Caco-2 (cell line): ENCODE measurements at regions not wholly inside any gene's neighbourhood (a gene's known extent, or its start where the extent isn't known, plus 50 kb on each side); places are given as distances from the start of the nearest gene placed in this dataset.

Source experiments
- BruUV-seq: library from RNA; stranded (reverse); fragments of 400-500 nt; replicated peaks from 2 replicates; lab custom pipeline; 2021; lab: Mats Ljungman, UMichigan
- CTCF ChIA-PET: fragments of 300-600 bp; sonication (Branson Sonifier 250); formaldehyde crosslinking; loops from one replicate; lab custom pipeline; 2022; ENCODE audit warnings: antibody characterized with exemption; lab: Charles Lee
- POLR2A ChIA-PET: fragments of 300-600 bp; sonication (Branson Sonifier 250); formaldehyde crosslinking; loops from one replicate; lab custom pipeline; 2022; ENCODE audit warnings: antibody characterized with exemption; lab: Charles Lee
- DNase-seq, 2 experiments: peaks; one replicate each; pipeline versions ENCODE4 v3.0.0 to v3.0.0-alpha.2; 2020 to 2022
- H3K27me3 ChIP-seq: replicated peaks from 2 replicates; pipeline ENCODE4 v1.6.0; 2011; ENCODE audit warnings: low read length; ENCODE audit not compliant: control insufficient read depth, insufficient read depth
- H3K36me3 ChIP-seq: 2 replicates; pipeline ENCODE4 v1.5.1; 2011; ENCODE audit warnings: low read length; ENCODE audit not compliant: control insufficient read depth, insufficient read depth
- H3K4me1 ChIP-seq: fragments of 250-450 bp; sonication (Bioruptor Pico); 2 replicates; pipeline ENCODE4 v1.5.1; 2020; ENCODE audit warnings: mild to moderate bottlenecking
- H3K4me3 ChIP-seq: 2 replicates; pipeline ENCODE4 v1.5.1; 2011; ENCODE audit warnings: low read depth, mild to moderate bottlenecking, control low read depth, low read length
- H3K9me3 ChIP-seq: fragments of 250-450 bp; sonication (Bioruptor Pico); 2 replicates; pipeline ENCODE4 v1.5.1; 2020; ENCODE audit warnings: mild to moderate bottlenecking, moderate library complexity
- H3K27ac Mint-ChIP-seq: one replicate; pipeline ENCODE4 v1.8.0; 2022; ENCODE audit warnings: mixed read lengths; ENCODE audit not compliant: unreplicated experiment
- H3K27me3 Mint-ChIP-seq: one replicate; pipeline ENCODE4 v1.8.0; 2022; ENCODE audit warnings: mixed read lengths; ENCODE audit not compliant: insufficient read depth, unreplicated experiment
- H3K36me3 Mint-ChIP-seq: one replicate; pipeline ENCODE4 v1.8.0; 2022; ENCODE audit warnings: mild to moderate bottlenecking, mixed read lengths; ENCODE audit not compliant: insufficient read depth, unreplicated experiment
- H3K4me1 Mint-ChIP-seq: one replicate; pipeline ENCODE4 v1.8.0; 2022; ENCODE audit warnings: low read depth, mixed read lengths; ENCODE audit not compliant: unreplicated experiment
- H3K4me3 Mint-ChIP-seq: one replicate; pipeline ENCODE4 v1.8.0; 2022; ENCODE audit warnings: mild to moderate bottlenecking, moderate library complexity, mixed read lengths; ENCODE audit not compliant: unreplicated experiment
- H3K9me3 Mint-ChIP-seq: one replicate; pipeline ENCODE4 v1.8.0; 2022; ENCODE audit warnings: mixed read lengths; ENCODE audit not compliant: unreplicated experiment
- CTCF ChIP-seq, 2 experiments: fragments of 200-600 bp in 1 of 2; IDR thresholded peaks; 1 replicate in 1 of 2; 2 replicates in 1 of 2; pipeline versions ENCODE4 v1.5.1 to v1.8.0; 2011 to 2022; ENCODE audit warnings: antibody characterized with exemption in 1 of 2, control low read depth in 1 of 2, inconsistent platforms in 1 of 2, low read depth in 1 of 2, low read length in 1 of 2, mild to moderate bottlenecking in 1 of 2, moderate library complexity in 1 of 2; ENCODE audit not compliant: insufficient read depth in 1 of 2, severe bottlenecking in 1 of 2, unreplicated experiment in 1 of 2
- intact Hi-C: fragments of 100-400 bp; cut with micrococcal nuclease; formaldehyde crosslinking; loops from one replicate; pipeline ENCODE4 v1.10.0; 2022; ENCODE audit not compliant: unreplicated experiment

DNA sequence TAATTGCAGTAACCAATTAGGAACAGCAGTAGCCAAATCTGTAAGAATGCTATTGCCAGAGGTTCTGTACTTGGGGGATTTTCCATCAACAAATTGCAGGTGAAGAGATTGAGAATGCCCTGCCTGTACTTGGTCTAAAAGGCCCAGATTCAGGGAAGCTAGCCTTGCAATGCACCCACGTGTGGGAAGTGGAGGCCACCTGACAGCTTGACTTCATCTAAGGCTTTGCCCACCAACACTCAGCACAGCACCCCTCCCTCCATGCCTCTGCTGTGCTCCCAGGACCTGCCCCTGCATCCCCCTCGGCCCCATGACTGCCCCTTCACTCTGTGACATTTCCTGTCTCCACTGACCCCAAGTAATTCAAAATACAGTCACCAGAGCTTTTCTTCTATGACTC lies 79.1 kb upstream of the CDH5 start:
- no TSS peak for BruUV-seq
- no peak overlapping the region for H3K4me3 Mint-ChIP-seq
- Histone ChIP-seq H3K27me3 (no peaks in the 10 kb centered on the region), H3K4me3 (no peak overlapping the region), H3K9me3 (no peaks in the 10 kb centered on the region), H3K4me1 (no peaks in the 10 kb centered on the region), H3K36me3 (no peaks in the 10 kb centered on the region)
- H3K27me3 Mint-ChIP-seq: peaks cover 13% of the 10 kb centered on the region
- TF ChIP-seq CTCF (IDR thresholded peaks at IDR 0.05; ENCODE audit: insufficient read depth in 1 of 2, low read depth in 1 of 2, low read length in 1 of 2, severe bottlenecking in 1 of 2, unreplicated experiment in 1 of 2): no peak
- intact Hi-C loops: no loop called here
- no peaks in the 10 kb centered on the region for H3K9me3 Mint-ChIP-seq
- H3K27ac Mint-ChIP-seq: no peak overlapping the region
- H3K36me3 Mint-ChIP-seq: no peaks in the 10 kb centered on the region
- H3K4me1 Mint-ChIP-seq: no peaks in the 10 kb centered on the region
- POLR2A ChIA-PET: no interaction called here
- no peak for DNase-seq
- CTCF ChIA-PET: no interaction called here

DNA sequence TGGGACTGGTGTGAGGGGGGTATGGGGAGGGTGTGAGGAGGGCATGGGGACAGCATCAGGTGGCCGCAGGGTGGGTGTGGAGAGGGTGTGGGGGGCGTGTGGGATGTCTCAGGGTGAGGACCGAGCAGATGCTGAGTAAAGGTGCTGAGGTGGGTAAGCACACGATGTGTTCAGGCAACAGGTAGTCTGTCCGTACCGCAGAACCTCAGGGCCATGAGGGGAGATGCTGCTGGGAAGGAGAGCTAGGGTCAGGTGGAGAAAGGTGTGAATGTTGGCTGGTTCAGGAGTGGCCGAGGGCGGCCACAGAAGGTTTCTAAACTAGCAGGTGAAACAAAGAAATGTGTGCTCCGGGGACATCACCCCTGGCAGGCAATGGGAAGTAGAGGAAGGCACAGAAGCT lies 80.0 kb upstream of the CDH5 start:
- no peaks in the 10 kb centered on the region for H3K4me1 Mint-ChIP-seq
- no peaks in the 10 kb centered on the region for H3K9me3 Mint-ChIP-seq
- Histone ChIP-seq H3K36me3 (no peaks in the 10 kb centered on the region), H3K9me3 (no peaks in the 10 kb centered on the region), H3K4me1 (no peaks in the 10 kb centered on the region), H3K27me3 (no peaks in the 10 kb centered on the region), H3K4me3 (no peak overlapping the region)
- BruUV-seq: no TSS peak
- no peak overlapping the region for H3K4me3 Mint-ChIP-seq
- intact Hi-C loops: no loop called here
- POLR2A ChIA-PET: no interaction called here
- no peak for TF ChIP-seq CTCF (IDR thresholded peaks at IDR 0.05; ENCODE audit: insufficient read depth in 1 of 2, low read depth in 1 of 2, low read length in 1 of 2, severe bottlenecking in 1 of 2, unreplicated experiment in 1 of 2)
- CTCF ChIA-PET: no interaction called here
- H3K36me3 Mint-ChIP-seq: no peaks in the 10 kb centered on the region
- no peak overlapping the region for H3K27ac Mint-ChIP-seq
- peaks cover 11% of the 10 kb centered on the region for H3K27me3 Mint-ChIP-seq
- DNase-seq: no peak

GRCh38 chr16:66278604-66279262 lies 87.8 kb upstream of the CDH5 start:
- Histone ChIP-seq H3K27me3 (no peaks in the 10 kb centered on the region), H3K36me3 (no peaks in the 10 kb centered on the region), H3K9me3 (peaks cover 5% of the 10 kb centered on the region), H3K4me1 (peaks cover 16% of the 10 kb centered on the region), H3K4me3 (no peak overlapping the region)
- ChIA-PET CTCF (interaction anchor here (0.6 to 1.3 kb wide), 7 partner anchors 11 to 175 kb away, joined by 3 to 4 read pairs (median 3); no protein-coding TSS in a partner anchor), POLR2A (no interaction called here)
- peak; percentile 51 to 60 for DNase-seq
- TF ChIP-seq CTCF (IDR thresholded peaks at IDR 0.05; ENCODE audit: insufficient read depth in 1 of 2, low read depth in 1 of 2, low read length in 1 of 2, severe bottlenecking in 1 of 2, unreplicated experiment in 1 of 2): peak; percentile 27 to 60
- Mint-ChIP-seq H3K27ac (peak overlapping the region; percentile 78), H3K27me3 (peaks cover 7% of the 10 kb centered on the region), H3K4me1 (peaks cover 25% of the 10 kb centered on the region), H3K4me3 (peak overlapping the region; percentile 42), H3K9me3 (peaks cover 10% of the 10 kb centered on the region), H3K36me3 (peaks cover 12% of the 10 kb centered on the region)
- BruUV-seq: no TSS peak
- intact Hi-C loops: loop anchor here (1.0 to 10.0 kb wide), 2 partner anchors 125 to 1154 kb away; partner anchors contain the start of gene CDH11
